Renal cortex interstitium (tissue), 11 donors: ENCODE measurements at regions not wholly inside any gene's neighbourhood (a gene's known extent, or its start where the extent isn't known, plus 50 kb on each side); places are given as distances from the start of the nearest gene placed in this dataset.
A peak's percentile ranks its signal among the peaks of the same experiment; 100 is the strongest.
"Not testable (repeated sequence)": the region's sequence is repeated elsewhere in the genome, so short reads cannot be mapped to it uniquely, and the experiment has no call there.

ENCODE experiments used
- DNase-seq, 11 donors: peaks; one replicate each; pipeline ENCODE4 v3.0.0-alpha.2; 2013; ENCODE audit warnings: low read depth in 9 of 11, low spot score in 4 of 11; ENCODE audit errors: extremely low read depth in 1 of 11

DNA sequence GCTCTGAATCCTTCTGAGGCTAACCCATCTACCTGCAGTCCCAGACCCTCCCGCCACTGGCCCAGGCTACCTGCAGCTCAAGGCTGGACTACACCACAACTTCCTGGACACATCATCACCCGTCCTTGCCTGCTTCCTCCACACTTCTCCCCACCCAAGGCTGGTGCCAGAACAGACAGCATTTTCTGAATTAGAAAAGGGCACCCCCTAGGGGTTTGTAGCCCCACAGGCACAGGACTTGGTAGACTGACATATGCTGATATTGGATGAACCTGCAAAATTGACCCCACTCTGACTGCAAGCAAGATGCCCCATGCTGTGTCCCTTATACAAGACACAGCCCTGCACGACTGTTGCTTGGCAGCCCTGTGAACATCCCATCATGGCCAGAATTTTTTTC, 271.5 kb upstream of the C16orf82 start:
- DNase-seq, result no peak

DNA sequence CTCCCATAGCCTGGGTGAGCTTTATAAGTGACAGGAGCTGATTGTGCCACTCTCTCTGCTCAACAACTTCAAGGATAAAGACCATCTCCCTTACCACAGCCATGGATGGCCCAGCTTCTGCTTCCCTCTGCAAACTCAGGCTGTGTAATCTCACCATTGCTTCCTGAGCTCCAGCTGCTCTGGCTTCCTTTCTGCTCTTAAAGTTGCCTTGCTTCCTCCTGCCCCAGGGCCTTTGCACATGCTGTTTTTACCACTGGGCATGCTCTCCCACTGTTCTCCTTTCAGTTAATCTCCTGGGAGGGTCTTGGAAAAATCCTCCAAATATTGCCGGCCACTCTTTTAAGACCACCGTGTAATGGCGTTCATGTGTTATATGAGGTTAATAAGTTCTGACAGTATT, 265.1 kb upstream of the C16orf82 start:
- no peak for DNase-seq

DNA sequence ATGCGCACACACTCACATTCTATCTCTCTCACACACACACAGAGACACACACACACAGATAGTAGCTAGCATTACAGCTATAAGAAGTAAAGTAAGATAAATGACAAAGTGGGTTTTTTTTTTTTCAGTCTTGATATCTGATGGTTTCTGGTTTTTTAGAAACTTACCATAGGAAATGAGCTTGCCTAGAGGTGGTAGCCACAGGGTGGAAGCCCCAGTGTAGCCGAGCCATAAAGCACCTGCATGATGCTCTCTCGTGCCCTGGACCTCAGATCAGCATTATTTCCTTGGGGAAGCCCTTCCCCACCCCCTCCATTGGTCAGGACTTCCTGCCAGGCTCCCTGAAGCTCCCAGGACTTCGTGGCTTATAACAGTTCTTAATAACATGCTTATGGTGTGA, 264.3 kb upstream of the C16orf82 start:
- DNase-seq, result no peak

DNA sequence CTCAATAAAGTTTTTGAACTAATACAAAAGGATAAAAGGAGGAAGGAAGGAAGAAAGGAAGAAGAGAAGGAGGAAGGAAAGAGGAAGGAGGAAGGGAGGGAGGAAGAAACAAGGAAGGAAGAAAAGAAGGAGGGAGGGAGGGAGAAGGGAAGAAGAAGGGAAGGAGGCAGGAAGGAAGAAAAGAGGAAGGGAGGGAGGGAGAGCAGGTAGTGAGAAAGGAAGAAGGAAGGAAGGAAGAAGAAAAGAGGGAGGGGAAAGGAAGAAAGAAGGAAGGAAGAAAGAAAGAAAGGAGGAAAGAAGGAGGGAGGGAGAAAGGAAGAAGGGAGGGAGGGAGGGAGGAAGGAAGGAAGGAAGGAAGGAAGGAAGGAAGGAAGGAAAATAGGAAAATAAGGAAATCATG, 263.8 kb upstream of the C16orf82 start:
- DNase-seq, result no peak

DNA sequence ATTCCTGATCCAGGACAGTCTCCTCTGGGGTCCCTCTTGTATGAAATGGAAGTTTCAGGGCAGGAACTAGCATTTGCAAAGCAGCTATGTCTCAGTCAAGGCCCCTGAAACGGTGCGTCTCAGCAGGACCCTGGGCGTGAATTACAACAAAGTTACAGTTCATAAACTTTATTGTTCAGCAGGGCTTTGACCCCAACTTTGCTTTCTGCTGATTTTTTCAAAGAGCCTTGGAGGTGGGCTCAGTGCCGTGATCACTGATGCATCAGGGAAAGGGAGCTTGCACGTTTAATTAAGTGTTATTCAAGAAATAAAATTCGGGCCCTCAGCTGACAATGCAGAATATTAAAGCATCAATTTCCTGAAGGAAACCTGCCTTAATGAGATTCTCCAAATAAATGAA, 260.1 kb upstream of the C16orf82 start:
- peak in 7 of 11 donors; percentile 13 to 61 (median 33) for DNase-seq

DNA sequence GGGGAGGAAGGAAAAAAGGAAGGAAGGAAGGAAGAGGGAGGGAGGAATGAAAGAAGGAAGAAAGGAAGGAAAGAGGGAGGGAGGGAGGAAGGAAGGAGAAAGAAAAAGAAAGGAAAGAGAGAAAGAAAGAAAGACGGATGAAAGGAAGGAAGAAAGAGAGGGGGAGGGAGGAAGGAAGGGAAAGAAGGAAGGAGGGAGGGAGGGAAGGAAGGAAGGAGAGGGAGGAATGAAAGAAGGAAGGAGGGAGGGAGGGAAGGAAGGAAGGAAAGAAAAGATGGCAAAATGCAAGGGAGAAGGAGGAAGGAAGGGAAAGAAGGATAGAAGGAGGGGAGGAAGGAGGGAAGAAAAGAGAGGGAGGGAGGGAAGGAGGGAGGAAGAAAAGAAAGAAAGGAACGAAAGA, 257.3 kb upstream of the C16orf82 start:
- no peak for DNase-seq

DNA sequence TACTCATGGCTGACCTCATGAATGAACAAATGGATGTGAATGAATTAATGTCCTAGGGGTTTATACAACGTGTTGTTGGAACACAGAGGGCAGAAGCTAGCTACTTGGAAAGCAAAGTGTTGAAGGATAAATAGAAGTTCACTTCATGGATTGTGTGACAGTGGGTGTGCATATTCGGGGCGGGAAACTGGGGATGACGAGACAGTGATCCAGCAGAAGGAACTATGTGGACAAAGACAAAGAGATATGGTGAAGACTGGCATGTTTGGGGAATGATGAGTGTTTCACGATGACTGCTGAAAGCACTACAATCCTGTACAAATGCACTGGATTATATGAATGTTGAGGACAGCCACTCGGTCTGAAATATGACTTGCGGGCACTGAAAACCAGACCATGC, 250.5 kb upstream of the C16orf82 start:
- DNase-seq, result no peak

DNA sequence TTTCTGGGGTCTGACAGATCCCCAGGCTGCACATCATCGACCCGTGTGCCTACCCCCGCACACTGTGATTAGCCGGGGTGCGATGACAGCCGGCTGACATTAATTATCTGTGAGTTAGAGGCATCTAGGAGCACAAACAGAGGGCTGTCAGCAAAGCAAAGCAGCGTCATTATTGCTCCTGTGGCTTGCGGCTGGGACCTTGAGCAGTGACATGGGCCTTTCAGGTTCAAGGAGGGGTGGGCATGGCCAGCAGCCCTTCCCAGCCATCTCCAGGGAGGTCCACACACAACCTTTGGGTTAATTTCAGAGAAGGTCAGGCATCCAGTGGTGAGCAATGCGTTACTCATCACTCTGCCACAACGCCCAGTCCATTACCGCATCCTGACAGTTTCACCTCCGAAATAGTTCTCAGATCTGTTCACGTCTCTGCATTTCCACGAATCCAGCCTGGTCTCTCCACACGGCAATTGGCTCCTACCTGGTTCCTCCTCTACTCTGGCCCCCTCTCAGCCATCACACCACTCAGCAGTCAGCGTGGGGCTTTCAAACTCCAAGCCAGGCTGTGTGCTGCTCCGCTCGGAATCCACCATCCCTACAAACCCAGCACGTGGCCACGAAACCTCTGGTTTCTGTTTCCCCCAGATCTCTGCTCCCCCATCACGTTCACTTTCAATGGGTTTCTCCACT, 249.7 kb upstream of the C16orf82 start:
- no peak for DNase-seq

DNA sequence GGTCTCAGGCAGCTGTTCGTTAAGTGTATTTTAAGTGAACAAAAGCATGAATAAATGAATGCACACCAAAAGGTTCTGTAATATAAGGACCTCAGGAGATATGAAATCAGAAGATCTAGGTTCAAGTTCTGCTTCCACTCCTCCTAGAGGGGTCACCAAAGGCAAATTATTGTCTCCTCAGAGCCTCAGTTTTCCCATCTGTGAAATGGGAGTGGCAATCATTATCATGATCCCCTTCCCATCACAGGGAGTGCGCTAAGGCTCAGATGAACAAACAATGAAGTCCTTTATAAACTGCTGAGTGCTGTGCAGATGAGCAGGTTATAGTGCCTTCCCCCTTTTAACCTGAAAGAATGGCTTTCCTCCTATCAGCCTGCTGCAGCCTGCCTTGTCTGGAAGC, 248.3 kb upstream of the C16orf82 start:
- DNase-seq, result no peak

DNA sequence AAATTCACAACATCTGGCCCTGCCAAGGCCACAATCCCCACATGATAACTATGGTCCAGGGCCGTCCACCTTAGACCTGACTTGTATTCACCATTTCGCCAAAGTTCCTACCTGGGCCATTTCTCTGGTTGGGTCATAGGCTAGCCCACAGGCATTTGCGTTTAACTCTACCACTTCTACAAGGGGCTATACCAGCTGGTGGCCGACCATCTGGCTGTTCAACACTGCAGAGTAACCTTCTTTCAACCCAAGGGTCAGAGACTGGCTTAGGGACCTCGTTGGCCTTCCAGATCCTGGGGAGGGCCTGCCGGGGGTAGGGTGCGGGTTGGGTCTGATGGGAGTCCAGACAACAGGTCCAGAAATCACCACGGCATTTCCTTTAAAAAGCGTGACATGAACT, 242.3 kb upstream of the C16orf82 start:
- no peak for DNase-seq

DNA sequence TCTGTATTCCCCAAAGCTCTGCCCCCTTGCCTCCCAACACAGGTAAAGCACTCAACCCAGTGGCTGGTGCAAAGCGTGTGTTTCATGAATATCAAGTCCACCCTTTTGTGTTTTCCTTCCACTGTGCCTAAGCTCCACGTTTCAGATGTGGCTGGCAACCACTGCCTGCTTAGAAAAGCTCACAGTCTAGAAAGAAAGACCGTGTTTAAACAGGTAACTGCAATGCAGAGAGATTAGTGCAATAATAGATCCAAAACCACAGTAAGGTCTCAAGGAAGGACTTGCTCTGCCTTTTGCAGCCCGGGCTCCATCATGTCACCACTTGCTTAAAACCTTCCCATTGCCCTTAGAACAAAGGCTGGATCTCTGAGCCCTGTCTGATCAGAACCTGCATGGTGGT, 240.2 kb upstream of the C16orf82 start:
- DNase-seq, result no peak

DNA sequence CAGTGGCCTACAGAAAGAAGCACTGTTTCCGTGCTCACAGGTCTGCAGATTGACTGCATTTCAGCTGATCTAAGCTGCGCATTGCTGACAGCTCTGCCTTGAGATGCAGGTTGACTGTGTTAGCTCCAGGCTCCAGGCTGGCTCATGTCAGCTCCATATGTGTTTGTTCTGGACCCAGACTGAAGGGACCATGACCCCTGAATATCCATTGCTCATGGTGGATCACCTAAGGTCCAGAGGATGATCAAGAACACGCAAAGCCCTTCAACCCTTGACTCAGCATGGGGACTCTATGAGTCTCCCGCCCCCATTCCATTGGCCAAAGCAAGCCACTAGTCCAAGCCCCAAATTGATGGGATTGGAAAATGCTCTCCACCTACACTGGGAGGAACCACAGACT, 239.3 kb upstream of the C16orf82 start:
- no peak for DNase-seq

DNA sequence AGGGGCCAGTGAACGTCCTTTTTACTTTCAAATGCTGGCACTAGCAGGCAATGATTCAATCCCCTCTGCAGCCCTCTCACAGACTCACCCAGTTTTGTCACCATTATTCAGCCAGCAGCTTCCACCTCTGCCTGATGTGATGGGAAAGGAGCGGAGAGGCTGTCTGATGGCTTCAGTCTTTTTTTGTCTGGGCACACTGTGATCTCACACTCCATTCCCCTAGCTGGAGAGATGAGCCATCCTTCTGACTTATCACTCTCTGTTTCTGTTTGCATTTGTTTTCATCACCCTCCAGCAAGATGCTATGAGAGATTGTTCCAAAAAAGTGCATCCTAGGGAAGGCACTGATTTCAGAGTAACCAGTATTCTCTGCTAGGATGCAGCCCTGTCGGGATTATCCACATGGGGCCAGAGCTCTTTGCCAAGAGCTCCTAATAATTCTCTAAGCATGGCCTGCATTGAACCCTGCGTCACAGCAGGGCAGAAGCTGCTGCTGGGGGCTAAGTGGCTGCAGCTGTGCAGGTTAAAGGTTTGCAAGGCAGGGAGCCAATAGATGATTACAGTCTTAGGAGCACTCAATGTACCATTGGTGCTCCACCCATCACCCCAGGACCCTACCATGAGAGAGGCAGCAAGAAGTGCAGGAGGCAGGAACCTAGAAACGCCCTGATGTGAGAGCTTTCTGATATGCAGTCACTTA, 236.1 kb upstream of the C16orf82 start:
- DNase-seq, result no peak

DNA sequence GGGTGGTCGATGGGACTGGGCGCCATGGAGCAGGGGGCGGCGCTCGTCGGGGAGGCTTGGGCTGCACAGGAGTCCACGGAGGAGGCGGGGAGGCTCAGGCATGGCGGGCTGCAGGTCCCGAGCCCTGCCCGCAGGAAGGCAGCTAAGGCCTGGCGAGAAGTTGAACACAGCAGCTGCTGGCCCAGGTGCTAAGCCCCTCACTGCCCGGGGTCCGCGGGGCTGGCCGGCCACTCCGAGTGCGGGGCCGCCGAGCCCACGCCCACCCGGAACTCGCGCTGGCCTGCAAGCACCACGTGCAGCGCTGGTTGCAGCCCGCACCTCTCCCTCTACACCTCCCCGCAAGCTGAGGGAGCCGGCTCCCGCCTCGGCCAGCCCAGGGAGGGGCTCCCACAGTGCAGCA, 230.6 kb upstream of the C16orf82 start:
- DNase-seq, result not testable (repeated sequence)

DNA sequence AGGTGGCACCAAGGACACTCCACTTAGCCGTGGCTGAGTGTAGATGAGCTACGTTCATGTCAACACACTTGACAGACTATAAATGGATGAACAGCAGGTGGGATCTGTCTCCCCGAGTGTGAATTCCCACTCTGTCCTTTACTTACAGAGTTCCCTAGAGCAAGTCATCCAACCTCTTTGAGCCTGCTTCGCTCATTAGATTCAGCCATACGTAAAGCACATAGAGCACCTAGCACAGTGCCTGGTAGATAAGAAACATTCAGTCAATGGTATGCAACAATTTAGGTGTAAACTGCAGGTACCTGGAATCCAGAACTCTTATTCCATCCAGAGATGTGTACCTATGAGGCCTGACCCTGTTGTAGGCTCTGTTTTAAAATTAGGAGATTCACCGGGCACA, 227.8 kb upstream of the C16orf82 start:
- no peak for DNase-seq

DNA sequence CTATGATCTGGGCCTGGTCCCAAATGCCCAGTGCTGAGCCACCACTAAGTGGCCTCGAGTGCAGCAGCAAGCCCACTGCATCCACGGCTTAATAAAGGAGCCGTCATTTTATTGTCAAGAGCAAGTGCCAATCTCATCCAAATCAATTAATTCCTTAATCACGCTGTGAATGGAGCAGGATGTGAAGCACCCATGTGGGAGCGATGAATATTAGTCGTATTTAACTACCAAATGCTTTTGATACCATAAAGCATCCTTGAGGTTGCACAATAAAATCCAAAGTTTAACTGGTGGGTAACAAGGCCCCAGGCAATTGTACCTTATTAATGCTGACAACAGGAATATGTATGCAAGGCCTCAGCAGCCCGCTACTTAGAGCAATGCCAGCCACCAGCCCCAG, 226.0 kb upstream of the C16orf82 start:
- no peak for DNase-seq

DNA sequence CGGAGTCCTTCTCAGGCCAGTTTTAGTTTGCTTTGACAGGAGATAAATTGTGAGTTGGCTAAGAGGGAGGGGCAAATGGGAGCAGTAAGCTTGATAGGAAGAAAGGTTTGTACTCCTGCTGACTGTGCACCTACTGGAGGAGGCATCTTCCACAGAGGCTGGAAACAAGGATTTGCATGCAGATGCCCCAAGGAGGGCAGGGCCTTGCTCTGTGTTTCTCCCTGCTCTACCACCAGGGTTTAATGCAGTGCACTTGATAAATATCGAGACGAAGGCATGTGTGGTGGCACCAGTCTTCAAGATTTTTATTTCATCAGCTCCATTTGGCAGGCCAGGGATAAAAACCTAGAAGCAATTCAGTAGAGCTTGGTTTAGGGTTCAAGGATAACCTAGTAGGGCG, 210.5 kb upstream of the C16orf82 start:
- DNase-seq, result no peak

DNA sequence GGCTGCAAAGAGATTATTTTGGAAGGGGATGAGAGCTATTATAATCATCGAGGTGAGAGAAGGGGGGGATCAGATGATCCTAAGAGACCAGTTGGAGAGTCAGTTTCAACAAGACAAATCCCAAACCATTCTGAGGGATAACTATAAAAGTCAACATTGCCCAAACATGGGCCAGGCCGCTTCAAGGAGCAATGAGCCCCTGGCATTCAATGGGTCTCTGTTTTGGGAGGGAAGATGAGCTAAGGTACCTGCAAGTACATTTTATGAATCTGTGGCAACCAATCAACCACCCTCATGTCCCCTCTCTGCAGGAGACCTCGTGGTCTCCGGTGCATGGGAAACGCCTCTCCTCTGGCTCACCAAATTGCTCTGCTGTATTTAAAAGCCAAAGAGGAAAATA, 209.9 kb upstream of the C16orf82 start:
- DNase-seq, result no peak

DNA sequence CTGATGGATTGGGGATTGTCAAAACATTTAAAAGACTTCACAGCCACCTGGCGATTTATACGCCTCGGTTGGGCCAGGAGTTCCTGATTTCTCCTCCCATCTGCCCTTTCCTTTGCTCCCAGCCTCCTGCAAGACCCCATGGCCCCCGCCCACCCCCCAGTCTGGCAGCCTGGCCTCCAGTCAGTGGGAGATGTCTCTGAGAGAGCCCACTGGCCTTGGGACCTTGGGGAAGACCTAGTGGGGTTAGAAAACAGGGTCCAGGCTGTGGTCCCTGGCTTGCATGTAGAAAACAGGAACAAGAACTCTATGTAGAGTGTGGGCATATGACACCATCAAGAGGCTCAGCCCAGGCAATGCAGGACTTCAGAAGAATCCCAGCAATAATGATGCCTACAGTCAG, 209.4 kb upstream of the C16orf82 start:
- no peak for DNase-seq

DNA sequence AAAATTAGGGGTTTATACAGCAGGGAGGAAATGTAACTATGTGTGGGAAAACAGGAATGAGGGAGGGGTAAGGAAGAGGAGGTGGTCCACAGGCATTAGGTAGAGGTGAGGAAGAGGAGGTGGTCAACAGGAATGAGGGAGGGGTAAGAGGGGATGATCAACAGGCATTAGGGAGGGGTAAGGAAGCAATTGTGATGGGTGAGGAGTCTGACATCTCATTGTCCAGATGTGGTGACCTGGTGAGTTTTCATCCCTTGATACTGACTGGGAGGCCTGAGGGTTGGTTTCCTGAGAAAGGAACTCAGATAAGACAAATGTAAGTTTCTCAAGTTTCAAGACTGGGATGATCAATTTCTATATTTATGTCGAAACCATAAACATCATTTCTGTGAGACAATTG, 206.2 kb upstream of the C16orf82 start:
- no peak for DNase-seq

DNA sequence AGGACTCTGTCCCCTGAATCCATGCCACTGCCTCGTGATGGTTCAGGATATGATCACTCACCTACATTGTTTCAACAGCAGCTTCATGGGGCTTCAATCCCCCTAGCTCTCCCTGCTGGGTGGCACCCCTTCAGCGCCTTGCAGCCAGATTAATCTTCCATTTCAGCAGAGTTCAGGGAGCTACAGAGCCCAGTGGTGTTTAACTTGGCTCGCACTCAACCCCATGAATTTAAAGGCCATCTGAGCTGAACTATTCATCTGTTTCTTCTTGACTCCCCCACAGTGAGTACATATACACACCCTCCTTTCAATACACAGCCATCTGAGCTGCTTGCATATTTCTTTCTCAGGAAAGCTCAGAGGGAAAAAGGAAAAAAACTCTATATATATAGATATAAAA, 202.8 kb upstream of the C16orf82 start:
- peak in 8 of 11 donors; percentile 17 to 55 (median 22) for DNase-seq
